Duodenal mucosa (tissue), 2 donors: ENCODE measurements at regions not wholly inside any gene's neighbourhood (a gene's known extent, or its start where the extent isn't known, plus 50 kb on each side); places are given as distances from the start of the nearest gene placed in this dataset.
"Not testable (repeated sequence)": the region's sequence is repeated elsewhere in the genome, so short reads cannot be mapped to it uniquely, and the experiment has no call there.

Source experiments
- H3K27ac ChIP-seq: one replicate; pipeline ENCODE4 v1.7.0; 2013; ENCODE audit warnings: low read depth, low read length
- H3K27me3 ChIP-seq, 2 donors: one replicate each; pipeline ENCODE4 v1.7.0; 2013; ENCODE audit warnings: low read length in 2 of 2, control low read depth in 1 of 2; ENCODE audit not compliant: insufficient read depth in 2 of 2, control insufficient read depth in 1 of 2
- H3K36me3 ChIP-seq, 2 donors: one replicate each; pipeline ENCODE4 v1.7.0; 2013; ENCODE audit warnings: low read length in 2 of 2, control low read depth in 1 of 2; ENCODE audit not compliant: insufficient read depth in 2 of 2, control insufficient read depth in 1 of 2
- H3K4me1 ChIP-seq, 2 donors: one replicate each; pipeline ENCODE4 v1.7.0; 2013; ENCODE audit warnings: low read length in 2 of 2, control low read depth in 1 of 2; ENCODE audit not compliant: insufficient read depth in 2 of 2, control insufficient read depth in 1 of 2
- H3K4me3 ChIP-seq, 2 donors: one replicate each; pipeline ENCODE4 v1.7.0; 2013; ENCODE audit warnings: low read length in 2 of 2, low read depth in 1 of 2
- H3K9ac ChIP-seq, 2 donors: one replicate each; pipeline ENCODE4 v1.7.0; 2013; ENCODE audit warnings: low read length in 2 of 2, low read depth in 1 of 2
- H3K9me3 ChIP-seq, 2 donors: one replicate each; pipeline ENCODE4 v1.7.0; 2013; ENCODE audit warnings: low read length in 2 of 2, control low read depth in 1 of 2; ENCODE audit not compliant: control insufficient read depth in 1 of 2

- no peaks in the 10 kb centered on the region for H3K4me1 ChIP-seq
- H3K4me3 ChIP-seq: no peak overlapping the region
- H3K36me3 ChIP-seq: no peaks in the 10 kb centered on the region
- H3K9ac ChIP-seq: no peak overlapping the region
- no peaks in the 10 kb centered on the region for H3K27me3 ChIP-seq
- H3K9me3 ChIP-seq: no peaks in the 10 kb centered on the region
- H3K27ac ChIP-seq: no peak overlapping the region
Observed at GRCh38 chr5:126117044-126117443, 306.2 kb upstream of the GRAMD2B start.

DNA sequence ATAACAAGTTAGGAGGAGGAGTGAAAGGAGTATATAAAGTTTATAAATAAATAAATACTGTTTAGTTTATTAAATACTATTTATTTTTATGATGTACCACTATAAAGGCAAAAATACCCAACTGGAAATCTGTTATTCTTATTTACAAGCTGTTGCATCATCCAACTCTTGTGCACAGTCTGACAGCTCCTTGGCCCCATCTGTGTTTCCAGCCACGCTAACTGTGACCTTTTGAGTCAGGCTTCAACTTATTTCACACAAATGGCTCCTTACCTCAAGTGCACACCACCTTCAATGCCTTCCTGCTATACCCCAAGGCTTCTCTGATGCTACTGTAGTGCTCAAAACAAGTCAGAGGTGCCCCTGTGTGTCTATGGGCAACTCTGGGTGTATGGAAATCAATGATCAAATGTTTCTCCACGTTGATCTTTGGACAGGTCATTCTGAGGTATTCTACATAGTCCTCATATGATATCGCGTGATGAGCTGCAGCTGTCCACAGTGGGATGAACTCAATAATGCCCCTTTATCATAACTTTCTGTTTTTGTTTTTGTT, 303.2 kb upstream of the GRAMD2B start:
- H3K4me1 ChIP-seq: no peaks in the 10 kb centered on the region

GRCh38 chr5:126120939-126121338, 302.3 kb upstream of the GRAMD2B start:
- no peaks in the 10 kb centered on the region for H3K9me3 ChIP-seq
- no peaks in the 10 kb centered on the region for H3K36me3 ChIP-seq
- no peaks in the 10 kb centered on the region for H3K4me1 ChIP-seq
- no peaks in the 10 kb centered on the region for H3K27me3 ChIP-seq
- no peak overlapping the region for H3K4me3 ChIP-seq
- no peak overlapping the region for H3K27ac ChIP-seq
- no peak overlapping the region for H3K9ac ChIP-seq

More for the DNA sequence above, 303.2 kb upstream of the GRAMD2B start:
- Histone ChIP-seq H3K4me3 (no peak overlapping the region), H3K9ac (no peak overlapping the region), H3K27ac (no peak overlapping the region), H3K9me3 (no peaks in the 10 kb centered on the region), H3K36me3 (no peaks in the 10 kb centered on the region), H3K27me3 (no peaks in the 10 kb centered on the region)

- Histone ChIP-seq H3K36me3 (no peaks in the 10 kb centered on the region), H3K4me3 (no peak overlapping the region), H3K4me1 (no peaks in the 10 kb centered on the region), H3K27me3 (no peaks in the 10 kb centered on the region), H3K9me3 (no peaks in the 10 kb centered on the region), H3K27ac (no peak overlapping the region), H3K9ac (no peak overlapping the region)
Observed at GRCh38 chr5:126122942-126123341, 300.3 kb upstream of the GRAMD2B start.

DNA sequence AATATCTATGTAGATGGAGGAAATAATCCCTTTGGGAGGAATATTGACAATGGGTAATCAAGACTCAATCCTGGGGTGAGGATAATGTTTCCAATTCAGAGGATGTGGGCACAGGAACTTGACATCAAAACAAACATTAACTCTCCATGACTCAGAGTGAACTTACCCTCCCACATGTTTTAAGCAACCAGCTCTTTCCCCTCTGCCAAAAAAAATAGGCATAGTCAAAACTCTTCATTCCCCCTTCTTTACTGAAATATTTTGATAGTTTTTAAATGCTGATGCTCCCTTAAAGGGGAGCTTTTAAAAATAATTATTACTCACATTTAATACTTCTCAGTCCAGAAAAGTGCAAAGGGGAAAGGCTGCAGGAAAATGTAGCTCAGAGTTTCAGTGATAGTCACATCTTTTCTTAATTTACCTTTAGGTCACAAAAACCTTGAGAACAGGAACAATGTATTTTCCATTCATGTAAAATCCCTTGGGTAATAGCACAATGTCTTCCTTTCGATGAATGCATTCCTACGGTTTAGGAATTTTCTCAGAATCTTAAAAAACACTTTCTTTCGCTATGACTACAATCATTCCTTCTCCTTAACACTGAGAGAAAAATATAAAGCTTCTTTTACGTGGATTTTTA, 298.4 kb upstream of the GRAMD2B start:
- H3K4me1 ChIP-seq: no peaks in the 10 kb centered on the region
- H3K9me3 ChIP-seq: no peaks in the 10 kb centered on the region
- no peak overlapping the region for H3K9ac ChIP-seq
- no peak overlapping the region for H3K27ac ChIP-seq
- H3K4me3 ChIP-seq: no peak overlapping the region
- H3K27me3 ChIP-seq: no peaks in the 10 kb centered on the region
- H3K36me3 ChIP-seq: no peaks in the 10 kb centered on the region

- Histone ChIP-seq H3K9ac (no peak overlapping the region), H3K4me1 (no peaks in the 10 kb centered on the region), H3K4me3 (no peak overlapping the region)
Observed at GRCh38 chr5:126125407-126125806, 297.8 kb upstream of the GRAMD2B start.

DNA sequence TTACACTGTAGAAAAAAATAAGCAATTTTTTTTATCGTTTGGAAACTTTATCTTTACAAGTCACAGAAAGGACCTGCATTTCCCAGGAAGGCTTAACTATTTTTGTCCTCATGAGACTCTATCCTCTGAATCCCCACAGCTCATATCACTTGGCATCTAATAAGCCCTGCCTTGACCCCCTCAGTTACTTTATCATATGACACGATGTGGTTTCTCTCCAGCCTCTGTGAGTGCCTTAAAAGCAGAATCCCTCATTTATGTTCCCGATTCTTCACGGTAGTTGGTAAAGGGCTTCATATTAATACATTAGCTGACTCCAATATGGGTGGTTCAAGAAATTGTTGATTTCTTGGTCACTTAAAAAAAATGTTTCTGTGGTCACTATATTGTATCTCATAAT, 296.6 kb upstream of the GRAMD2B start:
- H3K9ac ChIP-seq: no peak overlapping the region
- no peaks in the 10 kb centered on the region for H3K27me3 ChIP-seq
- H3K36me3 ChIP-seq: no peaks in the 10 kb centered on the region
- no peak overlapping the region for H3K4me3 ChIP-seq
- H3K9me3 ChIP-seq: no peaks in the 10 kb centered on the region
- no peak overlapping the region for H3K27ac ChIP-seq
- no peaks in the 10 kb centered on the region for H3K4me1 ChIP-seq

More at GRCh38 chr5:126125407-126125806, 297.8 kb upstream of the GRAMD2B start:
- Histone ChIP-seq H3K27me3 (no peaks in the 10 kb centered on the region), H3K36me3 (no peaks in the 10 kb centered on the region), H3K9me3 (no peaks in the 10 kb centered on the region), H3K27ac (no peak overlapping the region)

DNA sequence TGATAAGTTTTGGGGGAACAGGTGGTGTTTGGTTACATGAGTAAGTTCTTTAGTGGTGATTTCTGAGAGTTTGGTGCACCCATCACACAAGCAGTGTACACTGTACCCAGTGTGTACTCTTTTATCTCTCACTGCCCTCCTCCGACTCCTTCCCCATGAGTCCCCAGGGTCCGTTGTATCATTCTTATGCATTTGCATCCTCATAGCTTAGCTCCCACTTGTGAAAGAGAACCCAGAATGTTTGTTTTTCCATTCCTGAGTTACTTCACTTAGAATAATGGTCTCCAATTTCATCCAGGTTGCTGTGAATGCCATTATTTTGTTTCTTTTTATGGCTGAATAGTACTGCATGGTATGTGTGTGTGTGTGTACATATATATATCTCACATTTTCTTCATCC, 295.8 kb upstream of the GRAMD2B start:
- not testable (repeated sequence) for H3K27me3 ChIP-seq, H3K4me1 ChIP-seq, H3K27ac ChIP-seq, H3K4me3 ChIP-seq, H3K9me3 ChIP-seq, H3K9ac ChIP-seq, H3K36me3 ChIP-seq

- H3K27me3 ChIP-seq: no peaks in the 10 kb centered on the region
- H3K27ac ChIP-seq: no peak overlapping the region
- H3K36me3 ChIP-seq: no peaks in the 10 kb centered on the region
- H3K9ac ChIP-seq: no peak overlapping the region
- no peak overlapping the region for H3K4me3 ChIP-seq
- H3K4me1 ChIP-seq: no peaks in the 10 kb centered on the region
- no peaks in the 10 kb centered on the region for H3K9me3 ChIP-seq
Observed at GRCh38 chr5:126129431-126129830, 293.8 kb upstream of the GRAMD2B start.

- Histone ChIP-seq H3K27ac (no peak overlapping the region), H3K9ac (no peak overlapping the region), H3K4me3 (no peak overlapping the region), H3K27me3 (no peaks in the 10 kb centered on the region), H3K36me3 (no peaks in the 10 kb centered on the region), H3K9me3 (no peaks in the 10 kb centered on the region), H3K4me1 (peaks cover 0 to 3% of the 10 kb centered on the region in 2 donors)
Observed at GRCh38 chr5:126133424-126133823, 289.8 kb upstream of the GRAMD2B start.
